HG02938 (cell line): ENCODE measurements at regions not wholly inside any gene's neighbourhood (a gene's known extent, or its start where the extent isn't known, plus 50 kb on each side); places are given as distances from the start of the nearest gene placed in this dataset.

Source experiments
- ATAC-seq: cut with Tn5 transposase; IDR thresholded peaks from one replicate; pipeline ENCODE4 v1.9.1; 2021; ENCODE audit warnings: mild to moderate bottlenecking, moderate library complexity; ENCODE audit not compliant: unreplicated experiment

DNA sequence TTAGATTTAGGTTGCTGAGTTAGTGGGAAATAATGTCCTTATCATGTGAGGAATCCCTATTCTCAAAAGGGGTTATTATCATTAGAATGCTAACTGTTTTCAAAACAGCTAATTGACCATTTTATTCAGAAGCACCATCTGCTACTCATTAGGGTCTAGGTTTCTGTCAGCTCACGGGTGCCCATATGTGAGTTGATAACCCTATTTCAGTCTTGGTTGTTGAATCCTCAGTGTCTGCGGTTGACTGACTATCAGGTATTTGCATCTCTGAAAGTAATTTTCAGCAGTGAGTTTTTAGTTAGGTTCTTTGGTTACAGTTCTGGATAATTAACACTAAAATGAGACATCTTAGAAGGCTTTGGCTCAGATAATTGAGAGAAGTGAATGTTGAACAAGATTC lies 1404.0 kb downstream of the AACS start:
- no peak for ATAC-seq

DNA sequence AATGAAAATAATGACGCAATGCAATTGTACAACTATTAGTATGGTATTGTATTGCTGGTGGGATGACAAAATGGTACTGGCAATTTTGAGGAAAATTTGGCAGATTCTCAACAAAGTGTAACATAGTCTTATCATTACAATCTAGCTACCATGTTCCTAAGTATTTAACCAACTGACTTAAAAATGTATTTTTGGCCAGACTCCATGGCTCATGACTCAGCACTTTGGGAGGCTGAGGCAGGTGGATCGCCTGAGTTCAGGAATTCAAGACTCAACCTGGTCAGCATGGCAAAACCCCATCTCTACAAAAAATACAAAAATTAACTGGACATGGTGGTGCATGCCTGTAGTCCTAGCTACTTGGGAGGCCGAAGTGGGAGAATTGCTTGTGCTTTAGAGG lies 1409.5 kb downstream of the AACS start:
- no peak for ATAC-seq

DNA sequence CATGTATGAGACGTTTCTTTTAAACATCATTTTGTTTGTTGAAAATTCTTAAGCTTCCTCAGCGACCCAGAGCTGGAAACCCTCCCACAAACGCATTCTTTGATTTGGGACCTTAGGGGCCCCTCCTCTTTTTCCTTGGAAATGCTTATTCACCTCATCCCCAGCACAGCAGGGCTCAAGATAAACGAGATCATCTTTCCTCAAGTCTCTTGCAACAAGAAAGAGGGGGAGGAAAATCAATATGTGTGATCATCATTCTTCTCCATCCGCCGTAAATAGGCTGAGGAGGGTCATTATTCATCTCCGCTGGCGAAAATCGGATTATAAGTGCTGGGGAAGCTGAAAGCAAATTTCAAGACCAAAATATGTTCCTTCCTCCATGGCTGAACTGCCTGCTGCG lies 1415.2 kb downstream of the AACS start:
- ATAC-seq: no peak

DNA sequence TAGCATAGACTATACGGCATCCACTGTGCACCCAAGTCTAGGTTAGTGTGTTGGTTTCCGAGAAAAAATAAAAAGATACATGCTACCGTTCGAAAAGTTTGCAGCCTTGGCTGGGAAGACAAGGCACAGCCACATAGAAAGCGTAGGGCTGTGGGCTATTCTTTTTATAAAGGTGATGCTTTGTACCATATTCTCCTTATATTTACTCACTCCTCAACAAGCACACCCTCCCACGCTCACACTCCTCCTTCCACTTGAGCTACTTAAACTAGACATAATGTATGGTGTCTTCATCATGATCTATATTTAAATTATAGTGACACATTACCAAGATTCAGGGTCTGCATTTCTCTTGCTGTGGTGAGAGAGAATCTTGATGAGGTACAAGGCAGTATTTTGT lies 1416.5 kb downstream of the AACS start:
- no peak for ATAC-seq

DNA sequence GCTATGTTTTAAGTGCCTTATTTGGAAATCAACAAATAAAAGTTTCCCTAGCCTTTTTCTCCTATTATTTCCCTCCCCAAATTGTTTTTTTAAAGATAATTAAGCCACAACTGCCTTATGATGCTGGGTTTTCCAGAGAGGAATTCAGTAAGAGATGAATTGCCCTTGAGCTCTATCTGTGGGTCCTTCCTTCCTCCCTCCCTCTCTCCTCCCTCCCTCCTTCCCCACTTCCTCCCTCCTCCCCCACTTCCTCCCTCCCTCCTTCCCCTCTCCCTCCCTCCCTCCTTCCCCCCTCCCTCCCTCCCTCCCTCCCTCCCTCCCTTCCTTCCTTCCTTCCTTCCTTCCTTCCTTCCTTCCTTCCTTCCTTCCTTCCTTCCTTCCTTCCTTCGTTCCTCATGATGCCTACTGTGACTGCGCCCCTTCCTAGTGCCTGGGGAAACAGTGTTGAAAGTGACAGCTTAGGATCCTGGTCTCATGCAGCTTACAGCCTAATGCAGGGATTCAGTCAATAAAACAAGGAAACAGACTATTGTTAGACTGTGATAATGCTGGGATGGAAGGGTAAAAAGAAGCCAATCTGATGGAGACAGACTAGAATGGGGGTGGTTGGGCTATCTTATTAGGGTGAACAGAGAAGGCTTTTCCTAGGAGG lies 1417.1 kb downstream of the AACS start:
- no peak for ATAC-seq

DNA sequence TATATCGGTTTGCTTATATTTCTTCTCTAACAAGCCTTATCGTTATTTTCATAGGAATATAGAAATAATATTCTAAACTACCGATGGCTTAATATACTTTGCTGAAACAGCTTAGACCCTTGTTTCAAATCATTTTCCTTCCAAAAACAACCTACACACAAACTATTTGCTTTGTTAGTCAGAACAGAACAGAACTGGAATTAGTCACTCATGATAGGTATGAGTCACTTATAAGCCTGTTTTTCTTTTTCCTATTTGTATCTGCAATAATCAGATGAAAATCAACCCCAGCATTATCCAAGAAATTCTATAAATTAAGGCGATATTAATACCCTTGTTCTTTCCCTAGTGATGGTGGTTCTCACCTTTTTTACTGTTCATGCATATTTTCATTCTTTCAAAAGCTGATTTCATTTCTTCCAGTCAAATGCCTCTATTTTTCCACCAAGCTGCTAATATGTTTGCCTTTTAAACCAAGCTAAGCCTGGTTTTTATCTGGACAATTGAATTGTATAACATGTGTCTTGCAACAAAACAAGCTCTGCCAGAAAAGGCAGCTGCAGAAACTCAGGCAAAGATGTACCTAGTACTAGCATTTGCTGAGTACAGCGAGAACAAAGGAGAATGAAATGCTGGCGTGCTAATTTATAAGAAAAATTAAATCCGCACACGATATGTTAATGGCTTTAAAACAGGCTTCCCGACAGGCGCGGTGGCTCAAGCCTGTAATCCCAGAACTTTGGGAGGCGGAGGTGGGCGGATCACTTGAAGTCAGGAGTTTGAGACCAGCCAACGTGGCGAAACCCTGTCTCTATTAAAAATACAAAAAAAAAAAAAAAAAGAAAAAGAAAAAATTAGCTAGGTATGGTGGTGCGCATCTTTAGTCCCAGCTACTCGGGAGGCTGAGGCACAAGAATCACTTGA lies 1418.2 kb downstream of the AACS start:
- ATAC-seq: no peak

DNA sequence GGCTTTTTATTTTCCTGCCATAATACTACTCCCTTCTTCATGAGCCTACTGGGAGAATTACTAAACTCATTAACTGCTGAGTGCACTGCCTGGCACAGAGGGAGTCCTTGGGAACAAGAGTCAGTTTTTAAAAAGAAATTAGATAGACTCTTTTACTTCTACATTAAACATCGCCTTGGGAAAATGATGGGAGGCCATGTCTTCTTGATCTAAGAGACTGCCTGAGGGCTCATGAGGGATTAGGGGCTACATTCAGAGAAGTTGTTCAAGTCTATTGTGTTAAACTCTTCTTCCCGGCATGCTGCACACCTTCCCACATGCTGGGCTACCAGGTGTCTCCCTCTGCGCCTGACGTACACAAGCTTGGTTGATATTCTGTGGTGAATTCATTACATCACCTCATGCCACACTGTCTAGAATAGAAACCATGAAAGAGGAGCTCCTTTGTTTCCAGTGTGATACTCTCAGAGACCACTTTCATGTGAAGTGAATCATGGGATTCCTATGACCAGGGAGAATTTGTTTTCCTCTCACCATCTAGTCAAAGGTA lies 1422.3 kb downstream of the AACS start:
- no peak for ATAC-seq

DNA sequence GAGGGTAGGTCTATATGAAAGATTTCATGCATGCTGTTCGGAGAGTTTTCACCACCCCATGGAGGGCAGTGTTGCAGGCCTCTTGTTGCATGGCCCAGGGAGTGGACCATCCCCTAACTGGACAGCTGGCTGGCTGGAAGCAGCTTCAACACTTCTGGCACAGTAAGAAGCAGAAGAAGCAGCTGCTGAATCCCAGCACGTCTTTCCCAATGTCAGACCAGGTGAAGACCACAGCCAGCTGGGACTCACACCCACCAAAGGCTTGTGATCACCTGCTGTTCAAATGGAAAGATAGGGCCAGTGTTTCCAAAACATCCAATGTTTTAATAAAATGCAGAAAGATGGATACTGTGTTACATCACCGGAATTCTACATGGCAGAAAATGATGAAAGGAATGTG lies 1423.6 kb downstream of the AACS start:
- ATAC-seq: no peak

DNA sequence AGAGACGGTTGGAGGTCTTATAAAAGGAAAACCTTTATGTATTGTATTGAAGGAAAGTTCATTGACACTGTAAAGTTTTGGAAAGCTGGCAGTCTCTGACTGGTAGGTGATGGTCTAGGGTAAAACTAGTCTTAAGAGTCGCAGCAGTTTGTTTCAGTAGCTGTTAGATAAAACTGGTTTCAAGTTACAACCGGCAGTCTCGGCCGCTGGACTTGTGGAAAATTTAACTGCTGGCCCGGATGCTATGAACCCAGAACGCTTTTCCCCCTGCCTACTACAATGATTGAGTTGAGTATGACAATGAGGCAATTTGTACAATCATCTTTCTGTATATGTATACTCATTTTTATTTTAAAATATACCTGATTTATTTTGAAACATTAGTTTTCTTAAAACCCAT lies 1426.9 kb downstream of the AACS start:
- no peak for ATAC-seq

DNA sequence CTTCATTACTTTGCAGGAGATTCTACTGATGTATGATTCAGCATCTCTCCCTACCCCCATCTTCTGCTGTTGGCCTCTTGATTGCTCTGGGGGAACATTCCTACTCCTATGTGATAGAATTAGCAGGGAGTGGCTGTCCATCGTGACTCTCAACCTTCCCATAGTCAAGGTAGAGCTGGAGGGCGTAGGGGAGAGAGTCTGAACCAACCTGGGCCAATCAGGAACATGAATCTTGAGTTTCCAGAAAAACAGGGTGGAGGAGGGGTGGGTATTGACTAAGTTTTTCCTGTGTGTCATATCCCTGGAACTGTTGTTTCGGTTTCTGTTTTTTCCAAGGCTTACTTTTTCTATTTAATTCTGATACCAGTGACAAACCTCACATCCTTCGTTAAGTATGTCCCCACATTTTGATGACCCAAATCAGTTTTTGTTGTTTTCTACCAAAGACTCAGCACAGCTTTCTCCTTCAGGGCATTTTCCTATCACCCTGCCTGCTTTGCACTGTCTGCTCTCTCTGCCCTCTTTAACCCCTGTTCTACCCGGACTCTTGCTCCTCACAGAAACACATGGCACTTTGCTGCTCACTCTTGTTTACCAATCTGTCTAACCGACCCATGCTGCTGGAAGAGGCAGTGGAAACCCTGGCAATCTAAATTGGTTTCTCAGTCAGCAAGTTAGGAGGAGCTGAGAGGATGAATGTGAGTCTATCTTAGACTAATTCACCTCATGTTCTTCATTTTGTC lies 1428.3 kb downstream of the AACS start:
- ATAC-seq: no peak

DNA sequence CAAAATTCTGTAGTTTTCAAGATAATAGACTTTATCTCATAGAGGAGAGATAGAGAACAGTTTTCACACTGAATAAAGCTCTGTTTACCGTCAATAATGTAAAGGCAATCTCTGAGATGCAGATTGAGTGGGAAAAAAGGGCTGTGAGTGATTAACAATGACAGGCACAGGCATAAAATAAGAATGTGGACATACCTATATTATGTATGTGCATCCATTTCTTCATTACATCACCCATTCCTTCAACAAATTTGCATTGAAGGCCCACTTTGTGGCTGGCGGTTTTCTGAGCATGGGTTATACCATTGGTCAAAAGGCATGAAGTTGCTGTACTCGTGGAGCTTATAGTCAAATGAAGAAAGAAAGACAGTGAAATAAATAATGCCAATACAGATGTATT lies 1431.0 kb downstream of the AACS start:
- no peak for ATAC-seq

DNA sequence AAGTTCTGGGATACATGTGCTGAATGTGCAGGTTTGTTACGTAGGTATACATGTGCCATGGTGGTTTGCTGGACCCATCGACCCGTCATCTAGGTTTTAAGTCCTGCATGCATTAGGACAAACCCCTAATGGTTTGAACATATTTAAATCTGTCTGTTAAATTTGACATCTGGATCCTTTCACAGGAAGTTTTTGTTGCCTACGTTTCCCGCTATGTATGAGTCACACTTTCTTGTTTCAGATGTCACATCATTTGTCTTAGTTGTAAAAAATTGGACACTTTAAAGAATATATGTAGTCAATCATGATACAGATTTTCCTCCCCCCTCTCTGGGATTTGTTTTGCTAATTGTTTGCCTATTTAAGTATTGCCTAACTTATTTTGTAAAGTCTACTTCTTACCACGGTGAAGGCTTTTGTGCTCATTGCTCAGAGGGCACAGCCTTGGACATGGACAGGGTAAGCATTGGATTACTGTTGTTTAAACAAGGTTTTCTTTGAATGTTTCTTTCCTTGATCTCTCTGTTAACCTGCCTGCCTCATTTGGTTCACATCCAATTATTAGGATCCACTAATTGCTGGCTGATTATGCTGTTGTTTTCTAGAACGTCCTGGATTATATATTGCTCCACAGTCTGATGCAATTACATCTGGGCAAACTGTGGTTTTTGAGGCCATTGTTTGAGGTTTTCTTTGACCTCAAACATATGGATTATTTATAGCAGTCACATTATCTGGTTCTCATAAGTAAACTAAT lies 1441.4 kb downstream of the AACS start:
- ATAC-seq: no peak

DNA sequence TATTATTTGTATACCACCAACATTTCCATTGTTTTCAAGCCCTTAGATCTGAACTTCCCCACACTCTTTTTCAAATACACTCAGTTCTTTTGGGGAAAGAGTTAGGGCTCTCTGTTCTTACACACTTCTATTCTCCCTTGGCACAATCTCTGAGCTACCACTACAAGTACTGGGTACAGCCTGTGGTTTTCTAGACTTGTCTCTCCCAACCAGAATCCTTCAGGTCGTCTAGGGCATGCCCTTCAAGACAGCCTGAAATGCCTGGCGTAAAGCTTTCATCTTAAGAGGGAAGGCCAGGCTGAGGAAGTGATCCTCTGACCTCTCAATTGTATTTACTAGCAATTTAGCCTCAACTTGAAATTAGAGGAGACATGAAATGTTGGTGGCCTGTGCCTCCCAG lies 1442.0 kb downstream of the AACS start:
- ATAC-seq: no peak

DNA sequence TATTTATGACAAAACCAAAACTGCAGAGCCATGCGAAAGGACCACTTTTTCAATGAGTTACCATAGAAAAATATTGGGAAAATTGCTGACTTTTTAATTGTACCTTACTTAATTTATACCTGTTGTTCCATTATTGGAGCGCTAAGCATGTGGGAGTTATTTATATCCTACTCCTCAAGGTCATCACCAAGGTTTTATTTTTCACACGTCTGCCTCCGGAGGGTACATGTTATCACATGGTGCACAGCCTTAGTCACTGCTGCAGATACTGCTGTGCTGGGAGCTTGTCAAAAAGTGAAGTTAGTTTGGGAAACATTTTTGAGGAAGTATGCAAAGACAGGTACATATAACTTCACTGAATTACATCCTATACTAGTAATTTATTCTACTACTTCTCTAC lies 1444.3 kb downstream of the AACS start:
- ATAC-seq: no peak

DNA sequence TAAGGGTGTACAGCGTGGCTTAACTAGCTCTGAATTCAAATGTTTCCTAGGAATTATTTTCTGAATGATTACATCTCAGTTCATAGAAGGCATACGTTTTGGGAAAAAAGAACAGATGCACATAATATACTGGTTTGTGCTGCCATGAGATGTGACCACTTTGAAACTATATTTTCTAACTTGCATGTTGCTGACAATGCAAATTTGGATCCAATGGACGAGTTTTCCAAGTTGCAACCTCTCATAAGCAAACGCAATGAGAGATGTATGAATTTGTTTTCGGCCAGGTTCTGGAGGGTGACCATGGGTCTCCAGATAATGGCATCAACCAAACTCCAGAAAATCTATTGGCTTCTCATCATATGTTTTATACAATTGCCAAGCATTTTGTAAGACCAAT lies 1445.4 kb downstream of the AACS start:
- no peak for ATAC-seq

DNA sequence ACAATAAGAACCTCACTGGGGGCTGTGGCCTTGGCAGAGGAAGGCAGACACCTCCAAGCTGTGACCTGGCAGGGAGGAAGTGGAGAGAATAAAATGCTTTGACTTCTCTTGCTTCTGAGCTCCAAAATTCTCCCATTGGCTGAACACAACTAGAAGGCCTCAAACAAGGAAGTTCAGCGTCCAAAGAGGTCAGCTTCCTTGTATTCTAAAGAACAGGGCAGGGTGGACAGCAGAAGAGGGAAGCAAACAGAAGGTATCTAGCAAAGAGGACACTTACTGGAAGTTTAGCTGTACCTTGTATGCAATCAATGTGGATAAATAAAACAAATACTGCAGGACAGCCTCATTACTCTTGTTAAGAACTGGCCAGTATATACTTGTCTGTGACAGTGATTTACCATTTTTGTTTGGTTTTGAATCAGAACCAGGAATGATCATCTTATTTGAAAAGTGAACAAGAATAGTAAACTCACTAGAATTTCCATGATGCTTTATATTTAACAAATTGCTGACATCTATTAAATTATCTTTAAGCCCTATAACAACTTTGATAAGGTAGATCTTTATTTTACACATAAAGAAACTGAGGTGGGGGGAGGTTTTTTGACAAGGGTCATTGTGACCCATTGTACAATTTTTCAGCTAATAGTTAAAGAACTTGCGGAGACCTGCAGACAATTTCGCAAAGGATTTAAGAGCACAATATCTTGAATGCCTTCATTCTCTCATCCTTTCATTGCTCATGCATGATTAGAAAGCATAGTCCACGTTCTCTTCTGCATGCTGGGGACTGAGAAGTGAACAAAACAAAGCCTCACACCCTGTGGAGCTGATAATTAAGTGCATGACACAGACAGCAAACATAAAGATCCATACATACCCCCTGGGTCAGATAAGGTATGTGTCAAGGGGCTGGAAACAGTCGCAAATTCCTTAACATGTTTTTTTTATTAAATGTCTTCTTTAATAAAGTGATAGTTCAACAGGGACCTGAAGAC lies 1448.0 kb downstream of the AACS start:
- no peak for ATAC-seq

DNA sequence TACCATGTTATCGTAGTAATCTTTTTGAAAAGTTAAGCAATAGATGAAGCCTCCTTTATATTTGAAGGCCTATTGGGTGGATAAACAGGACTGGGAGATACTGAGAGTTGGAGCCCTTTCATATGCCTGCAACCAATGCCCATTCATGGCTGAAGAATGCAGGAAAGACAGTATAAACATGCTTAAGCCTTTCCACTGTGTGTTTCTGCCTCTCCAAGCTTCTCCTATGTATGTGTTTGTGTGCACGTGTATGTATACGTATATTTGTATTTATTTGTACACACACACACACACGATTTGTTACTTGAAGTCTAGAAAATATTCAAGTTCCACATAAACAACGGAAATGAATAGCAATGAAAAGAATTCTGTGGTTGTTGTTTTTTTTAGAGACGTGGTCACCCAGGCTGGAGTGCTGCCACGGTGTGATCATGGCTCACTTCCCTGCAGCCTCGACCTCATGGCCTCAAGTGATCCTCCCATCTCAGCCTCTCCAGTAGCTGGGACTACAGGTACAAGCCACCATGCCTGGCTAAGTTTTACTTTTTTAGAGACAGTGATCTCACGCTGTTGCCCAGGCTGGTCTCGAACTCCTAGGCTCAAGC lies 1453.5 kb downstream of the AACS start:
- ATAC-seq: no peak

DNA sequence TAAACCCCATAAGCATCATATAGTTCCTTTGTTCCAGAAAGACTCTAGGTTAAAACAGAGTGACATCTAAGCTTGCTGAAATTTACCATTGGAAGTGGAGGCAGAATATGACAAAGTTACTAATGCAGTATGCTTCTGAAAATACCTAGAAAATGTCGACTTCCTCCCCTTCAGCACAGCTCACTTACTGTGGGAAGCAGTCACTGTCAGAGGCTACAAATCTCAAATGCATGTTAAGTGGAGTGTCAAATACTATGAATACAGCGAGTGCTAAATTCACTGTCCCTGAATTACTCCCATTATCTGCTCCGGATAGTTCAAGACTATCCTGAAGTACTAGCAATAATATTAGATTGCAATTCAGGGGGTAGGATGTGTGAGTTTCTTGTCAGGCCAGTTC lies 1454.6 kb downstream of the AACS start:
- no peak for ATAC-seq

DNA sequence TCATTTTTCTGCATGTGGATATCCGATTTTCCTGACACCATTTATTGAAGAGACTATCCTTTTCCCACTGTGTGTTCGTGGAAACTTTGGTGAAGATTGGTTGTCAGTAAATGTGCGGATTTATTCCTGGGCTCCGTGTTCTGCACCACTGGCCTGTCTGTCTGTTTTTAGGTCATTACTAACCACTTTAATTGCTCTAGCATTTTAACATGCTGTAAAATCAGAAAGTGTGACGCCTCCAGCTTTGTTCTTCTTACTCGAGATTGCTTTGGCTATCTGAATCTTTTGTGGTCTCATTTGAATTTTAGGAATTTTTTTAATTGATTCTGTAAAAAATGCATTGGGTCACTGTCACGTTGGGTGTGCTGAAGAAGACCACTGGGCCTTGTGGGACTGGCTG lies 1458.7 kb downstream of the AACS start:
- ATAC-seq: no peak
